GM21423 (cell line): ENCODE measurements at regions not wholly inside any gene's neighbourhood (a gene's known extent, or its start where the extent isn't known, plus 50 kb on each side); places are given as distances from the start of the nearest gene placed in this dataset.
"Not testable (repeated sequence)": the region's sequence is repeated elsewhere in the genome, so short reads cannot be mapped to it uniquely, and the experiment has no call there.

Experiments
- ATAC-seq: cut with Tn5 transposase; IDR thresholded peaks from one replicate; pipeline ENCODE4 v1.9.1; 2021; ENCODE audit warnings: mild to moderate bottlenecking, moderate library complexity; ENCODE audit not compliant: unreplicated experiment

GRCh38 chr3:153785901-153786300 lies 335.3 kb upstream of the ARHGEF26 start:
- no peak for ATAC-seq

DNA sequence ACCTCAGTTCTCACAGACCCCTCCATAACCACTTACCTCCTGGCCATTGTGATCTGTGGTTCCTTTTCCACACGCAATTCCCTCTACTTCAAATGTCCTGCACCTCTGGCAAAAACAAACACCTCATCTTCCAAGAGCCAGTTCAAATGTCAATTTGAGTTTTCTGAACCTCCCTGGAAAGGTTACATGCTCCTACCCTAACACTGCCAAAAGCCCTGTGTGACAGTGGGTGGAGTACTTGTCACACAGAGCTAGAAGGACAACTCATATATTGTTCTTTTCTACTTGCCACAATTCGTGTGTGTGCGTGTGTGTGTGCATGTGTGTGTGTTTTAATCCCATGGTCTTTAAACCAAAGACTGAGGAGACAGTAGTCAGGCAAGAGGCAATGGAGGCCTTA lies 331.8 kb upstream of the ARHGEF26 start:
- no peak for ATAC-seq

DNA sequence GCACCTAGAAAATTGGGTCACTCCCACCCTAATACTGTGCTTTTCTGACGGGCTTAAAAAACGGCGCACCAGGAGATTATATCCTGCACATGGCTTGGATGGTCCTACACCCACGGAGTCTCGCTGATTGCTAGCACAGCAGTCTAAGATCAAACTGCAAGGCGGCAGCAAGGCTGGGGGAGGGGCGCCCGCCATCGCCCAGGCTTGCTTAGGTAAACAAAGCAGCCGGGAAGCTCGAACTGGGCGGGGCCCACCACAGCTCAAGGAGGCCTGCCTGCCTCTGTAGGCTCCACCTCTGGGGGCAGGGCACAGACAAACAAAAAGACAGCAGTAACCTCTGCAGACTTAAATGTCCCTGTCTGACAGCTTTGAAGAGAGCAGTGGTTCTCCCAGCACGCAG lies 324.1 kb upstream of the ARHGEF26 start:
- not testable (repeated sequence) for ATAC-seq

- no peak for ATAC-seq
Observed at GRCh38 chr3:153809097-153809496, 312.1 kb upstream of the ARHGEF26 start.

GRCh38 chr3:153818338-153818737 lies 302.9 kb upstream of the ARHGEF26 start:
- no peak for ATAC-seq

DNA sequence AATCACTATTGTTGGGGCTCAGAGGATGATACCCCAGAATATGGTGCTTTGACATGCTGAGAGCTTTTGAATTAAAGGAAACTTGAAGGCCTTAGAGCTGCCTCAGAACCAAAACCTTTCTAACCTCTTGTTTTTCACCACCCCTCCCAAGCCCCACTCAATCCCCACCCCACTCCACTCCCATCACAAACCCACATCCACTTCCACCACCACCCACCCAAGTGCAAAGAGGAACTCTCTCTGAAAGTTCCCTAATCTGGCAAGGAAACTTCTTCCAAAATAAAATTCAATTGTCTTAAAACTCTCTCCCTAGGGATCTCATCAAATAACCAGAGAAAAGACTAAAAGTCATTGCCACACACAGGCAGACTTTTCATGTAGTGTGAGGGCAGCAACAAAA lies 301.2 kb upstream of the ARHGEF26 start:
- no peak for ATAC-seq

DNA sequence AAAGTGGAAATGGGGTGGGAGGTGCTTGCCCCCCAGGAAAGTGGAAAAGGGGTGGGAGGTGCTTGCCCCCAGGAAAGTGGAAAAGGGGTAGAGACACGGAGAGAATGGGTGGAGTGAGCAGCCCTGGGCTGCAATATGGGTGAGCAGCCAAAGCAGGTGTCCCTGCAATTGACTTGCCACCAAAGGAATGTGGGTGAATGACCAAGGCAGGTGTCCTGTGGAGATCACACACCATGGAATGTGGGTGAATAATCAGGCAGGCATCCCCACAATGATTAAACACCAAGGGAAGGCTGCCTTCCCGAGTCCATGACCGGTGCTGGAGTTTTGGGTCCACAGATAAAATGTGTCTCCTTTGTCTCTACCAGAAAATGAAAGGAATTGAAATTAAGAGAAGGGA lies 292.8 kb upstream of the ARHGEF26 start:
- not testable (repeated sequence) for ATAC-seq

GRCh38 chr3:153829606-153830170 lies 291.5 kb upstream of the ARHGEF26 start:
- ATAC-seq: no peak

GRCh38 chr3:153830552-153830951 lies 290.6 kb upstream of the ARHGEF26 start:
- ATAC-seq: no peak

DNA sequence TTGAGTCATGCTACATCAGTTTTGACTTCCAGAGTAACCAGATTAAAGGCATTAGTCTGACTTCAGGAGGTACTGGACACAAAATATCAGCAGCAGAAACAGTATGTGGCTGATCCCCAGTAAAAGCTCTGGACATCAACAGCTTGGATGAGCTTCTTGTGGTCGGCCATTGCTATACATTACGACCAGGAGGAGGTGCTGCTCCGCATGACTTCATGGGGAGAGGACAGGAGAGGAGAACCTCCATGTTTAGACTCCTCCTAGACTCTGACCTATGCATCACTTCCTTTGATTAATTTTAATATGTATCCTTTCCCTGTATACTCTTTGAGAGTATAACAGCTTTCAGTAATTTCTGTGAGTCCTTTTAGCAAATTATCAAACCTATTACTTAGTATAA lies 285.6 kb upstream of the ARHGEF26 start:
- ATAC-seq: no peak

DNA sequence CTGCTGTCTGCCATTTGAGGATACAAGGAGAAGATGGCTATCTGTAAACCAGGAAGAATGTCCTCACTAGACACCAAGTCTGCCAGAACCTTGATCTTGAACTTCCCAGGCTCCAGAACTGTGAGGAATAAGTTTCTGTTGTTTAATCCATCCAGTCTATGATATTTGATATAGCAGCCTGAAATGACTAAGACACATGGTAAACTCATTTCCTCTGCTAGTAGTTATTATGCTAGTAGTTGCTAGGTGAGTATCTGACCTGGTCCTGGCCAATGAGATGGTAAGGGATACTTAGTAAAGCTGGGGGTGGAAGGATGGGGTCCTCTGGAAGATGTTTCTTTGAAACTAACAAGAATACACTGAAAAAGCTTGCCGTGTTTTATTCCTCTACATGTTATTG lies 280.7 kb upstream of the ARHGEF26 start:
- ATAC-seq: no peak

DNA sequence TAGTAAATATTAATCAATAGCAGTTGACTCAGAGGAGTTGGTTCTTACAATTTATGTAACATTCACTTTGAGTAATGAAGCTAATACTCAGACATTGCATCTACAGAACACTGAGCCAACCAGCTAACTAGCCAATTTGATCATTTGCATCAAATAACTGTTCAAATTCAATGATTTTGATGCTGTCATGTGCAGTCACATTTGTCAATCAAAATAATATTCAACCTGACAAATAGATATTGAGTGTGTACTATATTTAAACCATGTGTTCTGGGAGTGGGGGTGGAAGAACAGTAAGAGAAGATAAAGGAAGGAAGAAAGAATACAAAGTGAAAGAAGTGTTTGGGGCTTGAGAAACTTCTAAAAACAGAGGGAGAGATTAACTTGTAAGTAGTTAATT lies 277.2 kb upstream of the ARHGEF26 start:
- ATAC-seq: no peak

GRCh38 chr3:153845311-153845710 lies 275.9 kb upstream of the ARHGEF26 start:
- ATAC-seq: no peak

GRCh38 chr3:153848702-153849101 lies 272.5 kb upstream of the ARHGEF26 start:
- no peak for ATAC-seq

- no peak for ATAC-seq
Observed at GRCh38 chr3:153852355-153852754, 268.8 kb upstream of the ARHGEF26 start.

DNA sequence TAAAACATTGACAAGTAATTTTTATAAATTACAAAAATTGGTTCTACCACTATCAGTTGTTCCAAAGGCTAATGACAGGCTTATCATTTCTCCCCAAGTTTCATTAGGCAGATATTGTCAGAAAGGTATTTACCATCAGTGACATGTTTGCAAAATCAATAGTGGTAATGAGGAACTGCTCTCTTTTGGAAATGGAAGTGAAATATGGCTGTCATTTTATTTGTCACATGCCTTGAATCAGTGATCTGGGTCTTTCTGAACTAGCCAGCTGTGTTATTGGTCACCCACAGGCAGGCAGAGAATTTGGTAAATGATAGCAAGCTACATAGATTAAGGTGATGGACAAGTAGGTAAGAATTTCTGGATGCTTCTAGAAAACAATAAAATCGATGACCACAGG lies 268.0 kb upstream of the ARHGEF26 start:
- ATAC-seq: no peak

- ATAC-seq: peak; percentile 86
Observed at GRCh38 chr3:153855772-153856171, 265.4 kb upstream of the ARHGEF26 start.

DNA sequence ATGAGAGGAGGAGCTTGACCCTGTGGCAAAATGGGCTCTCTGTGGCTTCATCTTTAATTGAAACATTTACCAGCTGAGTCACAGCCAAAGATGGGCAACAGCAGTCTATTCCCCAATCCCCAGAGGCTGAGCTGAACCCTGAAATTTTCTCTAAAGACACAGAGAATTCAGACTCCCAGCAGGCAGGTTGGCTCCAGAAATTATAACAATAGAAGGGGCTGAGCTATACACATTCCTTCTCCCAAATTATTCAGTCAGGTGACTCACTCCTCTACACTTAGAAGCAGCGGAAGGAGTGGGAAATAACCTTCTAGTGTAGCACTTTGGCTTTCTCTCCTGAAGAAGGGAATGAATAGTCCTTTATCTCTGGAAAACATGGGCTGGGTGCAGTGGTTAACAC lies 264.3 kb upstream of the ARHGEF26 start:
- no peak for ATAC-seq

DNA sequence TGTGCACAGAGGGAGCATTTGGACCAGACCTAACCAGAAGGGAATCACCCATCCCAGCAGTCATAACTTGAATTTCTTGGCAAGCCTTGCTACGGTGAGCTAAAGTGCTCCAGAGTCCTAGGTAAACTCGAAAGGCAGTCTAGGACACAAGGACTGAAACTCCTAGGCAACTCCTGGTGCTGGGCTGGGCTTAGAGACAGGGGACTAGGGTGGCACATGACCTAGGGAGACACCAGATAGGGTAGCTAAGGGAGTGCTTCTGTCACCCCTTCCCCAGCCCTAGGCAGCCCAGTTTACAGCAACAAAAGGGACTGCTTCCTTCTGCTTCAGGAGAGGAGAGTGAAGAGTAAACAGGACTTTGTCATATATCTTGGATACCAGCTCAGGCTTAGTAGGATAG lies 256.4 kb upstream of the ARHGEF26 start:
- no peak for ATAC-seq

DNA sequence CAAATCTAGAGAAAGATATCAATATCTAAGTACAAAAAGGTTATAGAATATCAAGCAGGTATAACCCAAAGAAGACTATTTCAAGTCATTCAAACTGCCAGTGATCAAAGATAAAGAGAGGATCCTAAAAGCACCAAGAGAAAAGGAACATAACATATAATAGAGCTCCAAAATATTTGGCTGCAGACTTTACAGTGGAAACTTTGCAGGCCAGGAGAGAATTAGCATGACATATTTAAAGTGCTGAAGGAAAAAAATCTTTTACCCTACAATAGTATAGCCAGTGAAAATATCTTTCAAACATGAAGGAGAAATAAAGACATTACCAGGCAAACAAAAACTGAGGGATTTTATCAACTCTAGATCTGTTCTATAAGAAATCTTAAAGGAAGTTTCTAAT lies 254.3 kb upstream of the ARHGEF26 start:
- no peak for ATAC-seq

- ATAC-seq: not testable (repeated sequence)
Observed at GRCh38 chr3:153874348-153874747, 246.8 kb upstream of the ARHGEF26 start.

GRCh38 chr3:153880493-153880892 lies 240.7 kb upstream of the ARHGEF26 start:
- no peak for ATAC-seq

DNA sequence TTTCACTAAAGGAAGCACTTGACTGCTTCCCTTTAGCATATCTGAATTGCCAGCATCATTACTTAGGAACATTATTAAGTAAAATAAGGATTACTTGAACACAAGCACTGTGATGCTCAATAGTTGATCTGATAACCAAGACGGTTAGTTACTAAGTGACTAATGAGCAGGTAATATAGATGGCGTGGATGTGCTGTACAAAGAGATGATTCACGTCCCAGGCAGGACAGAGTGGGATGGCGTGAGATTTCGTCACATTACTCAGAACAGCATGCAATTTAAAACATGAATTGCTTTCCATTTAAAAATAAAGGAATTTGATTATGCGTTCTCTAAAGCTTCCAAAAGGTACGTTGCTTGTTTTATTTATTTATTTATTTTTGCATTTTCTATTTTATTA lies 240.0 kb upstream of the ARHGEF26 start:
- ATAC-seq: no peak

GRCh38 chr3:153885359-153885758 lies 235.8 kb upstream of the ARHGEF26 start:
- ATAC-seq: no peak
